Activated CD8-positive, alpha-beta memory T cell treated with anti-CD3 and anti-CD28 coated beads, Interleukin-2, amount 50 U/mL, for 1 hour (primary cell): ENCODE measurements at regions not wholly inside any gene's neighbourhood (a gene's known extent, or its start where the extent isn't known, plus 50 kb on each side); places are given as distances from the start of the nearest gene placed in this dataset.

ENCODE experiments used
- DNase-seq: peaks from one replicate; pipeline ENCODE4 v3.0.0-alpha.2; 2020; ENCODE audit errors: extremely low read depth

GRCh38 chr14:101046071-101046470 is 142.5 kb upstream of the RTL1 start:
- no peak for DNase-seq

- no peak for DNase-seq
Observed at GRCh38 chr14:101047326-101047725, 143.8 kb upstream of the RTL1 start.

- DNase-seq = no peak
Observed at GRCh38 chr14:101048766-101049165, 145.2 kb upstream of the RTL1 start.

- DNase-seq = no peak
Observed at GRCh38 chr14:101049511-101049910, 146.0 kb upstream of the RTL1 start.

- DNase-seq = no peak
Observed at GRCh38 chr14:101049942-101050341, 146.4 kb upstream of the RTL1 start.

- no peak for DNase-seq
Observed at GRCh38 chr14:101050901-101051490, 147.5 kb upstream of the RTL1 start.

GRCh38 chr14:101054671-101055070 is 151.1 kb upstream of the RTL1 start:
- DNase-seq = no peak

GRCh38 chr14:101055106-101055662 is 151.7 kb upstream of the RTL1 start:
- no peak for DNase-seq

GRCh38 chr14:101055776-101056374 is 152.4 kb upstream of the RTL1 start:
- DNase-seq = no peak

- DNase-seq = no peak
Observed at GRCh38 chr14:101056446-101056845, 152.9 kb upstream of the RTL1 start.

- DNase-seq = no peak
Observed at GRCh38 chr14:101057394-101057793, 153.9 kb upstream of the RTL1 start.

GRCh38 chr14:101058571-101058970 is 155.0 kb upstream of the RTL1 start:
- DNase-seq = no peak

- no peak for DNase-seq
Observed at GRCh38 chr14:101060171-101060601, 156.7 kb upstream of the RTL1 start.

GRCh38 chr14:101061411-101062064 is 158.0 kb upstream of the RTL1 start:
- DNase-seq = no peak

- no peak for DNase-seq
Observed at GRCh38 chr14:101062065-101062450, 158.5 kb upstream of the RTL1 start.

GRCh38 chr14:101062601-101063000 is 159.1 kb upstream of the RTL1 start:
- DNase-seq = no peak

GRCh38 chr14:101063121-101063520 is 159.6 kb upstream of the RTL1 start:
- no peak for DNase-seq

- no peak for DNase-seq
Observed at GRCh38 chr14:101064121-101064661, 160.7 kb upstream of the RTL1 start.

- DNase-seq = no peak
Observed at GRCh38 chr14:101064718-101065117, 161.2 kb upstream of the RTL1 start.

GRCh38 chr14:101065246-101065645 is 161.7 kb upstream of the RTL1 start:
- no peak for DNase-seq

- DNase-seq = no peak
Observed at GRCh38 chr14:101065696-101066694, 162.5 kb upstream of the RTL1 start.
